Activated CD8-positive, alpha-beta memory T cell treated with anti-CD3 and anti-CD28 coated beads for 1 hour (primary cell): ENCODE measurements at regions not wholly inside any gene's neighbourhood (a gene's known extent, or its start where the extent isn't known, plus 50 kb on each side); places are given as distances from the start of the nearest gene placed in this dataset.
"Not testable (repeated sequence)": the region's sequence is repeated elsewhere in the genome, so short reads cannot be mapped to it uniquely, and the experiment has no call there.

Source experiments
- DNase-seq, 2 donors: peaks; one replicate each; pipeline ENCODE4 v3.0.0-alpha.2; 2020; ENCODE audit warnings: low read depth in 1 of 2; ENCODE audit errors: extremely low read depth in 1 of 2

DNA sequence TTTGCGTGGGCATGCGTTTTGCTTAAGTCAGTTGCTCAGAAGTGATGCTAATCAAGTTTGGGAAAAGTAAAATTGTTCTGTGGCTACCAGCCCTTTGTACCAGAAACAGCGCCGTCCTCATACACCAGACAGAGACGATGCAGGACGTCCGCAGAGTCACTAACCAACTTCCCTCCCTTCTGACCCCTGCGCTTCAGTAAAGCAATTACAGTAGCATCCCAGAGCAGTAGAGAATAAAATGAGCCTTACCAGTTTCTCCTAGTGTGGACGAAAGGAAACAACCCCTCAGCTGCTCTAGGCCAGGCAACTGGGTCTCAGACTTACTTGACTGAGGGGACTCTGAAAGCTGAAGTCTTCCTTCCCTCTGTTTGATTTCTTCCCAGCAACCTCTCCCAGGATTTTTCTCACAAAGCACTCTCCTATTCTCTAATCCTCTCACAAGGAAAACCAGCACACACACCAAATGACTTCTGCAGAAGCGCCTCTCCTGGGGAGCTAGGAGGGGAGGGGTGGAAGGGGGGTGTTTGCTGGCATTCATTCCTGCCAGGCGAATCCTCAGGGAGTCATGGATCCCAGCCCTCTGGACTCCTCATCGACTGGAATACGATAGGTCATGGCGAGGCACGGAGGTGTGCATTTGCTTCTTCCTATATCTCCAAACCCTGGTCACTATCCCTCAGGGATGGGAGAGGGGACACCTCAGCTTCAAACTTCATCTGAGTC, 56.0 kb upstream of the MID1 start:
- no peak for DNase-seq

- DNase-seq, result no peak
Measured at GRCh38 chrX:10677490-10677889, 57.1 kb upstream of the MID1 start.

GRCh38 chrX:10679387-10679786, 59.0 kb upstream of the MID1 start:
- no peak for DNase-seq

DNA sequence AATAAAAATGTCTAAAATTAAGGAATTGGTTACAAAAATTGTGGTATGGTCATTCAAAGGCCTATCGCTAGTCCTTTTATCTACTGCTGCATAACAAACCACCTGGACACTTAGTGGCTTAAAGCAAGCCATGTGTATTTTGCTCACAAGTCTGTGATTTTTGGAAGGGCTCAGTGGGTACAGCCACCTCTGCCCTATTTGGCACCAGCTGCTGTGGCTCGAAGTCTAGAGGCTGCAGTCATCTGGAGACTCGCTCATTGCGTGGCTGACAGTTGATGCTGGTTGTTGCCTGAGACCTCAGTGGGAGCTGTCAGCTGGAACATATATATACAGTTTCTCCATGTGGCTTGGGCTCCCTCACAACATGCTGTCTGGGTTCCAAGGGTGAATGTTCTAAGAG, 60.8 kb upstream of the MID1 start:
- DNase-seq, result no peak

- DNase-seq, result not testable (repeated sequence)
Measured at GRCh38 chrX:10683631-10684030, 63.2 kb upstream of the MID1 start.

DNA sequence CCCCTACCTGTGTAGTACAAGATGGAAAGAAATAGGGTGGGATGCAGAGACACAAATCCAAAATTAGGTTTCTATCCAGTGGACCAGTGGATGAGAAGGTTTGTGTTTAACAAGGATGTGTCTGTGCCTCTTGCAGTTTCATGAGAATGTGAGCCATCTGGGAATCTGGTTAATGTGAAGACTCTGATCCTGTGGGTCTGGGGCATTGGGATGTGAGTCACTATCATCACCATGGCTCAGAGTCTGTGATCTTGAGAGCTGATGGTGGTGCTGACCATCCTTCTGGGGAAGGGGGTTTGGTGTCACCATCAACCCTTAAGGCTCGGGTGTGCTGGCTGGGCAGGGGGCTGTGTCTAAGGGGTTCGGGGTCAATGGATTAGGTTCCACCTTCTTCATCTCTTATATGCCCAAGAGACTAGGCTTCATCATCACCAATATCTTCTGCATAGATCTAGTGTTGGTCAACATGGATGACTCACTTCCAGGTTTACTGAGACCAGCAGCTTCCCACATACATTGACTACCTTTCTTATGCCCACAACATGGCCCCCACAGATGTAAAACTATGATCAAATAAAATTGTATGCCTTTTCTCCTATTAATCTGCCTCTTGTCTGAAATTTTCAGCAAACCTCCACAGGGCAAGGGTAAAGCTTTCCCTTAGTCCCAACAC, 65.7 kb upstream of the MID1 start:
- no peak for DNase-seq

DNA sequence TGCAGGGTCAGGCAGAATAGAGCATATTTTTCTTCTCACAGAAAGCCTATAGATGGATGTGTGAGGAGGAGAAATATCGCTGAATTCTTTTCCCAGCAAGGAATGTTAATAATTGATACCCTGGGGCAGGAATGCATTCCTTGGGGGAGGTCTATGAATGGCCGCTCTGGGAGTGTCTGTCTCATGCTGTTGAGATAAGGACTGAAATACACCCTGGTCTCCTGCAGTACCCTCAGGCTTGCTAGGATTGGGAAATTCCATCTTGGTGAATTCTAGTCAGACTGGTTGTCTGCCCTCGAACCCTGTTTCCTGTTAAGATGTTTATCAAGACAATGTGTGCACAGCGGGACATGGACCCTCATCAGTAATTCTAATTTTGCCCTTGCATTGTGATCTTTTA, 71.4 kb upstream of the MID1 start:
- not testable (repeated sequence) for DNase-seq

DNA sequence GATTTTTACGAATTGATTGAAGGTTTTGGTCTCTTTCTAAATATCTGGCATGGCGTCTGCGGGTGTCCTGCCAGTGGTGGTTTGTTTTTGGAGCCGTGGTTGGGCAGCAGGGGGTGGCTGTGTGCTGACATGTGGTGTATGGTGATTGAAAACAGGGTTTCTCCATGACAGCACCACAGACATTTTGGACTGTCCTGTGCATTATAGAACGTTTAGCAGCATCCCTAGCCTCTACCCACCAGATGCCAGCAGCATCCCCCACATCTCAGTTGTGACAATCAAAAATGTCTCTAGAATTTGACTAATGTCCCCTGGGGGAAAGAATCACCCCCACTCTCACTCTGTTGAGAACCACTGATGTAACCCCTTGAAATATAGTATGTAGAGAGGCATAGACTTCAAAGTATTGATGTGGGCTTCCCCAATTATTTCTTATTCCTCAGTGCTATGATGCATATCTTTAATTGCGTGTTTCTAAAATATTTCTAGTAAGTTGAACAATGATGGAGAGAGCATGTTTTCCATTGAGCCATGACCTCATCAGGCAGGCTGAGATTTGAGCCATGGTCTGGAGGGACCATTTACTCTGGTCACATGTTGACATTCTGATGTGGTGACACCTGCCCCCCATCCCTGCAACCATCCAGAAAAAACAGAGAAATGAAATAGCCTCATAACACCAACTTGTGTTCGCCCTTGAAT, 77.4 kb upstream of the MID1 start:
- DNase-seq, result no peak

DNA sequence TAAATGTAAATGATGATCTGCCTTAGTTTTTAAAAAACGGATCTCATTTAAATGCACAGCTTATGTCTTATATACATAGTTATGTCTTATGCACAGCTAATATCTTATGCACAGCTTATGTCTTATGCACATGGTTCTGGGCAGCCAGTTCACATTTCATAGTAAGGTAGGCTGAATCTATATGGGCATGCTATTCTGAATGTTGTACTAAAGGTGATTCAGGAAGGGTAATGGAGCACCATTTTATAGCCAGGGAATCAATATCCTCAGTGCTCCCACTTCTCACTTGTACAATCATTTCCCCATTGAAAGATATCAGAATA, 77.9 kb upstream of the MID1 start:
- DNase-seq, result no peak

- no peak for DNase-seq
Measured at GRCh38 chrX:10702031-10702430, 81.6 kb upstream of the MID1 start.

GRCh38 chrX:10706342-10706741, 86.0 kb upstream of the MID1 start:
- DNase-seq, result not testable (repeated sequence)

DNA sequence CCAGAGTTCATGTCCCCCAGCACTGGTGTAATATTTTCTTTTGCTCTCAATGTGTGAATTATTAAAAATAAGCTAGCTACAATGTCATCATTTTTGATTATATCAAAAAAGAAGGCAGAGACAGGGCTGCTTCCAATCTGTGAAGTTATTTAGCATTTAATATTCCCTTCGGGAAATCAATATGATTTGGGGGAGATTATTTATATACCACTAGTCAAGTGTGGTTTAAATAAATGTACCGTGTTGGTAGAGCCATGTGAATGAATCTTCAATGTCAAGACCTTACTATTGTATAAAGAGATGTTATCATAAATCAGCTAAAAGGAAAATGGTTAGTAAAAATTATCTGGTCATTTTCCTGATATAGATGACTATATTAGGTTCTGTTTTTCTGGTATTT, 87.4 kb upstream of the MID1 start:
- DNase-seq, result no peak

- DNase-seq, result no peak
Measured at GRCh38 chrX:10709276-10709675, 88.9 kb upstream of the MID1 start.

DNA sequence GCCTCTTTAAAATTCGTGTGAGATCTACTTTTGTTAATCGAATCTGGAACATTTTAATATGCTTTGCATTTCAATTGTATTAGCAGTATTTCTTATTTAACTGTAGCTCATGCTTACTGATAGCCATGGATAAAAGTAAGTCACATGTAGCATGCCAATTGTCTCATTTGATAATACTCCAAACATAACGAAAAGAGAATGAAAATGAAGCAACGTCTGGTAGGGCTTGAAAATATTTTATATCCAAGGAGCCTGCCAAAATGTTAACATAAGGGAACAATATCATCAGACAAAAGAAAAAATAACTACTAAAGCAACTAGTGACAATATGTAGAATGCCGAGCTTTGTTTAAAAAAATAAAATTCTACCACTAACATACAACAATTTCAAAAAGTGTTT, 94.1 kb upstream of the MID1 start:
- no peak for DNase-seq

DNA sequence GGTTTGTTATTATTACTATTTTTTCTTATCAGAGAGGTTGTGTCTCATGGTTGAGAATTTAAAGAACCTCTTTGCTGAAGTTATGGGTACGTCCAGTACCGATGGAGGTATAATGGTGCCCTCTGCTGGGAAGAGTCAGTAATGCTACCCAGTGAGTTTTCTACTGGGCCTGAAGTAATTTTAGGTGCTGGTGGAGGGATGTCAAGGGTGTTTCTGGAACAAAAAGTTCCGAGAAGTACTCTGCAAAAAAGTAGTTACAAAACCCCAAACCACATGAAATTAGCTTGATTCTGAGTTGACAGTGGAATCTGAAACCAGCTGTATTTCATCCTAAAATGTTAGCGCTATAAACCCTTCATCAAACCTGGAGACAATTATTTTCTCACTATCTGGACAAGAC, 102.5 kb upstream of the MID1 start:
- peak in 1 of 2 donors; percentile 1 for DNase-seq

DNA sequence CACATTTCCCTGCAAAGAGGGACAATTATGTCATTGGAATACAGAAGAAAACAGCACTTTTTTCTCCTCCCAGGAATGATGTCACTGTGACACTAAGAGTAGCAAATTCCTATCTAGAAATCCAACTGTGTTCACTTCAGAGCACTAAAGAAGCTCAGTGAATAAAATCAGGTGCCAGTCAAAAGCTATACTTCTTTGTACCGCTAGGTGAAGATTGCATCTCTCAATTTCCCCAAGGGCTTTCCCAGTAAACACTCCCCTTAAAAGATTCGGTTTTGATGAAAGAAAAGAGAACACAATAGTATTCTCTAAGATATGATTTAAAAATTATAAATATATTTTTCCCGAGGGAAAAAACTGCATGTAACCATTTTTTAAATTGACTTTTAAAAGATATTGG, 104.7 kb upstream of the MID1 start:
- DNase-seq, result no peak

- no peak for DNase-seq
Measured at GRCh38 chrX:10726647-10727046, 106.3 kb upstream of the MID1 start.

GRCh38 chrX:10728806-10729389, 108.5 kb upstream of the MID1 start:
- DNase-seq, result no peak

- DNase-seq, result no peak
Measured at GRCh38 chrX:10739426-10739825, 119.0 kb upstream of the MID1 start.

DNA sequence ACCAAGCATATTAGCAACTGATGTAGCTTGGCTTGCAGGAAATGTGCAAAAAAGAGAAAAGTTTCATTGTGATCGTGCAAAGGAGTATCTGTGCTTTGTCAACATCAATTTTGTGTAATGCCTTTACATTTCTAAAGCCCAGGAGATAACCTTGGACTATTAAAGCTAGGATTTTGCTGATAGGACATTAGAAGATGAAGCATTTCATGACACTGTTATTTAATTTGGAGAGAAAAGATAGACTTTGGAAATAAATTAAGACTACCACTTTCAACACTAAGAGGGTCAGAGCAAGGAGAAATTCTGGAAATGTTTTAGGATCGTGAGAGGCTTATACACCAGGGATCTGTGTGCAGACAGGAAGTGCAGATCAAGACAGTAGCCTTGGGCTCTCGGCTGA, 120.6 kb upstream of the MID1 start:
- no peak for DNase-seq

- DNase-seq, result no peak
Measured at GRCh38 chrX:10741550-10741949, 121.2 kb upstream of the MID1 start.

GRCh38 chrX:10743476-10743875, 123.1 kb upstream of the MID1 start:
- DNase-seq, result no peak
